Neural cell (in vitro differentiated cells): ENCODE measurements at regions not wholly inside any gene's neighbourhood (a gene's known extent, or its start where the extent isn't known, plus 50 kb on each side); places are given as distances from the start of the nearest gene placed in this dataset.

ENCODE experiments used
- H2AFZ ChIP-seq: fragments of 200-600, 300-800 bp; sonication (generic), shearing (Covaris generic); 2 replicates; pipeline ENCODE4 v1.6.0; 2014; ENCODE audit warnings: low read depth, mild to moderate bottlenecking, antibody characterized with exemption, low read length, moderate library complexity
- H3F3A ChIP-seq: fragments of 200-600 bp; shearing (Covaris generic); 2 replicates; pipeline ENCODE4 v1.6.1; 2016; ENCODE audit warnings: mild to moderate bottlenecking, moderate library complexity, mixed read lengths, antibody characterized with exemption, low read length; ENCODE audit not compliant: insufficient read depth, poor library complexity, severe bottlenecking
- H3K27ac ChIP-seq: fragments of 200-600, 300-800 bp; sonication (generic), shearing (Covaris generic); 2 replicates; pipeline ENCODE4 v1.5.1; 2014; ENCODE audit warnings: mild to moderate bottlenecking, low read length, moderate library complexity
- H3K27me3 ChIP-seq: fragments of 300-800, 200-600 bp; sonication (generic), shearing (Covaris generic); 2 replicates; pipeline ENCODE4 v1.6.0; 2014; ENCODE audit warnings: mild to moderate bottlenecking, low read depth, low read length, moderate library complexity; ENCODE audit not compliant: insufficient read depth
- H3K36me3 ChIP-seq: fragments of 300-800, 200-600 bp; sonication (generic), shearing (Covaris generic); 2 replicates; pipeline ENCODE4 v1.5.1; 2014; ENCODE audit warnings: mild to moderate bottlenecking, antibody characterized with exemption, low read length, moderate library complexity; ENCODE audit not compliant: insufficient read depth
- H3K4me2 ChIP-seq: fragments of 300-800, 200-600 bp; sonication (generic), shearing (Covaris generic); 2 replicates; pipeline ENCODE4 v1.6.0; 2014; ENCODE audit warnings: mild to moderate bottlenecking, low read length
- H3K4me3 ChIP-seq: fragments of 300-800, 200-600 bp; sonication (generic), shearing (Covaris generic); 2 replicates; pipeline ENCODE4 v1.5.1; 2014; ENCODE audit warnings: mild to moderate bottlenecking, low read length, moderate library complexity
- H3K79me2 ChIP-seq: fragments of 200-600 bp; shearing (Covaris generic); replicated peaks from 2 replicates; pipeline ENCODE4 v1.6.0; 2014; ENCODE audit warnings: mild to moderate bottlenecking, low read length, moderate library complexity; ENCODE audit not compliant: insufficient read depth
- H3K9ac ChIP-seq: fragments of 300-800, 200-600 bp; sonication (generic), shearing (Covaris generic); 2 replicates; pipeline ENCODE4 v1.6.1; 2016; ENCODE audit warnings: mild to moderate bottlenecking, low read length, mixed read lengths
- H3K9me2 ChIP-seq: fragments of 200-600 bp; shearing (Covaris generic); 2 replicates; pipeline ENCODE4 v1.6.1; 2016; ENCODE audit warnings: mild to moderate bottlenecking, low read length, mixed read lengths; ENCODE audit not compliant: insufficient read depth
- H3K9me3 ChIP-seq: fragments of 200-600, 300-800 bp; sonication (generic), shearing (Covaris generic); 2 replicates; pipeline ENCODE4 v1.6.1; 2016; ENCODE audit warnings: mild to moderate bottlenecking, mixed run types, low read length, moderate library complexity, mixed read lengths
- H4K20me1 ChIP-seq: fragments of 200-600 bp; shearing (Covaris generic); 2 replicates; pipeline ENCODE4 v1.6.1; 2016; ENCODE audit warnings: mild to moderate bottlenecking, mixed run types; ENCODE audit not compliant: insufficient read depth
- CTCF ChIP-seq: fragments of 450-650 bp; IDR thresholded peaks from 2 replicates; pipeline ENCODE4 v1.5.1; 2014; ENCODE audit warnings: antibody characterized with exemption, mild to moderate bottlenecking, moderate library complexity; ENCODE audit not compliant: poor library complexity, severe bottlenecking
- EP300 ChIP-seq: fragments of 450-650 bp; conservative IDR thresholded peaks from 2 replicates; pipeline ENCODE4 v1.6.1; 2014; ENCODE audit warnings: antibody characterized with exemption, mild to moderate bottlenecking, moderate library complexity; ENCODE audit not compliant: poor library complexity, severe bottlenecking
- EZH2 ChIP-seq: fragments of 200-600, 300-800 bp; shearing (Covaris generic), sonication (generic); IDR thresholded peaks from 2 replicates; pipeline ENCODE4 v1.6.1; 2014; ENCODE audit warnings: antibody characterized with exemption, low read length, borderline replicate concordance, mild to moderate bottlenecking; ENCODE audit not compliant: insufficient read depth, poor library complexity, severe bottlenecking
- MXI1 ChIP-seq: fragments of 450-650 bp; conservative IDR thresholded peaks from 2 replicates; pipeline ENCODE4 v1.6.1; 2014; ENCODE audit warnings: antibody characterized with exemption, mild to moderate bottlenecking; ENCODE audit not compliant: poor library complexity, severe bottlenecking
- POLR2AphosphoS5 ChIP-seq: IDR thresholded peaks from 2 replicates; pipeline ENCODE4 v1.6.1; 2012
- RAD21 ChIP-seq: fragments of 450-650 bp; conservative IDR thresholded peaks from 2 replicates; pipeline ENCODE4 v1.6.1; 2014; ENCODE audit warnings: antibody characterized with exemption, mild to moderate bottlenecking, moderate library complexity
- SMC3 ChIP-seq: fragments of 450-650 bp; conservative IDR thresholded peaks from 2 replicates; pipeline ENCODE4 v1.6.1; 2014; ENCODE audit warnings: antibody characterized with exemption, mild to moderate bottlenecking, moderate library complexity; ENCODE audit not compliant: poor library complexity
- TAF1 ChIP-seq: IDR thresholded peaks from 2 replicates; pipeline ENCODE4 v1.6.1; 2012; ENCODE audit warnings: low read depth
- TF ChIP-seq, protein P1 (sequence below): IDR thresholded peaks from 2 replicates; pipeline ENCODE4 v1.6.1; 2012; ENCODE audit warnings: borderline replicate concordance

- Histone ChIP-seq H3F3A (no peaks in the 10 kb centered on the region), H3K9me3 (no peaks in the 10 kb centered on the region), H3K36me3 (no peaks in the 10 kb centered on the region), H2AFZ (no peak overlapping the region), H3K9me2 (no peaks in the 10 kb centered on the region), H3K27ac (no peak overlapping the region), H3K4me2 (no peak overlapping the region), H3K79me2 (no peaks in the 10 kb centered on the region), H3K4me3 (no peak overlapping the region), H3K9ac (no peak overlapping the region), H3K27me3 (no peaks in the 10 kb centered on the region), H4K20me1 (no peaks in the 10 kb centered on the region)
- TF ChIP-seq POLR2AphosphoS5 (no peak), EZH2 (no peak), TAF1 (no peak), MXI1 (no peak), EP300 (no peak), SMC3 (no peak), CTCF (no peak), RAD21 (no peak)
- TF ChIP-seq, protein P1, sequence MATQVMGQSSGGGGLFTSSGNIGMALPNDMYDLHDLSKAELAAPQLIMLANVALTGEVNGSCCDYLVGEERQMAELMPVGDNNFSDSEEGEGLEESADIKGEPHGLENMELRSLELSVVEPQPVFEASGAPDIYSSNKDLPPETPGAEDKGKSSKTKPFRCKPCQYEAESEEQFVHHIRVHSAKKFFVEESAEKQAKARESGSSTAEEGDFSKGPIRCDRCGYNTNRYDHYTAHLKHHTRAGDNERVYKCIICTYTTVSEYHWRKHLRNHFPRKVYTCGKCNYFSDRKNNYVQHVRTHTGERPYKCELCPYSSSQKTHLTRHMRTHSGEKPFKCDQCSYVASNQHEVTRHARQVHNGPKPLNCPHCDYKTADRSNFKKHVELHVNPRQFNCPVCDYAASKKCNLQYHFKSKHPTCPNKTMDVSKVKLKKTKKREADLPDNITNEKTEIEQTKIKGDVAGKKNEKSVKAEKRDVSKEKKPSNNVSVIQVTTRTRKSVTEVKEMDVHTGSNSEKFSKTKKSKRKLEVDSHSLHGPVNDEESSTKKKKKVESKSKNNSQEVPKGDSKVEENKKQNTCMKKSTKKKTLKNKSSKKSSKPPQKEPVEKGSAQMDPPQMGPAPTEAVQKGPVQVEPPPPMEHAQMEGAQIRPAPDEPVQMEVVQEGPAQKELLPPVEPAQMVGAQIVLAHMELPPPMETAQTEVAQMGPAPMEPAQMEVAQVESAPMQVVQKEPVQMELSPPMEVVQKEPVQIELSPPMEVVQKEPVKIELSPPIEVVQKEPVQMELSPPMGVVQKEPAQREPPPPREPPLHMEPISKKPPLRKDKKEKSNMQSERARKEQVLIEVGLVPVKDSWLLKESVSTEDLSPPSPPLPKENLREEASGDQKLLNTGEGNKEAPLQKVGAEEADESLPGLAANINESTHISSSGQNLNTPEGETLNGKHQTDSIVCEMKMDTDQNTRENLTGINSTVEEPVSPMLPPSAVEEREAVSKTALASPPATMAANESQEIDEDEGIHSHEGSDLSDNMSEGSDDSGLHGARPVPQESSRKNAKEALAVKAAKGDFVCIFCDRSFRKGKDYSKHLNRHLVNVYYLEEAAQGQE = no peak
These were observed 353.8 kb downstream of the NFIB start for GRCh38 chr9:13960011-13960765.

- TF ChIP-seq CTCF (no peak), EP300 (no peak), TAF1 (no peak), POLR2AphosphoS5 (no peak), SMC3 (no peak), MXI1 (no peak), EZH2 (no peak), RAD21 (no peak)
- TF ChIP-seq, protein P1 = no peak
- H3K9ac ChIP-seq = no peak overlapping the region
- H3K79me2 ChIP-seq = no peaks in the 10 kb centered on the region
- H3K27ac ChIP-seq = no peak overlapping the region
- no peak overlapping the region for H2AFZ ChIP-seq
- H3F3A ChIP-seq = no peaks in the 10 kb centered on the region
- no peak overlapping the region for H3K4me3 ChIP-seq
- no peaks in the 10 kb centered on the region for H4K20me1 ChIP-seq
- H3K9me3 ChIP-seq = no peaks in the 10 kb centered on the region
- no peaks in the 10 kb centered on the region for H3K36me3 ChIP-seq
- H3K27me3 ChIP-seq = no peaks in the 10 kb centered on the region
- H3K9me2 ChIP-seq = no peaks in the 10 kb centered on the region
- no peak overlapping the region for H3K4me2 ChIP-seq
These were observed 355.3 kb downstream of the NFIB start for GRCh38 chr9:13958672-13959071.
